ENCODE measurements at regions not wholly inside any gene's neighbourhood (a gene's known extent, or its start where the extent isn't known, plus 50 kb on each side); places are given as distances from the start of the nearest gene placed in this dataset.

DNA sequence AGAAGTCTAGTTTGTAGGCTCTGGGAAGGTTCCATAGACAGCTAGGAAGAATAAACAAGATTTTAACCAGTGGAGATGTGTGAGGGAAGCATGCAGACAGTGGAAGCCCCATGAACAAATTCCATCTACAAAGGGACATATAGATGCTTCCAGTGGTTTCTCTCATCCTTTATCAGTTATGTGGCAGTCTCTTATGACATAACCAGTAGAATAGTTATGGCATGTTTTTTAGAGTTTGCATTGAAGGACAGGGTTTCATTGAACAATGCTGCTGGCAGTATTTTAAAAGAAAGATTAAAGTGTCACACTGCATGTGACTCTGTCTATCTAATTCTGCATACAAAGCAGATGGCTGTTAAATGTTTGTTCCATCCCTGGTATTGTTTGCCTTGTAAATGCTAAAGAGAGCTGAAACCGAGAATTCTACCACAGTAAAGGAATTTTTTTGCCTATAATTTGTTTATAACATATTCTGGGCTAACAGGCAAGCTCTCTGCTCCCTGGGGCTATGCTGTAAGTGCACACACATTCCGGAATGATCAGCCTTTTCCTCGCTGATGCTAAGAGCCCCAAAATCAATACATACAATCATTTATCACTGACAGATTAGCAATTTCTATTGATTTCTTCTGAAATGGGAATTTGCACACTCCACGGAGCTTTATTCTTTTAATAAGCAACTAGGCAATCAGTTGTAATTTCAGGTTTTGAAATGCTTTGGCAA is 76.8 kb upstream of the PELI1 start:
- Histone ChIP-seq H3K27me3 (no peaks in the 10 kb centered on the region), H3K9ac (no peak overlapping the region), H3K4me1 (no peaks in the 10 kb centered on the region), H3K9me3 (no peaks in the 10 kb centered on the region), H3K27ac (no peak overlapping the region), H4K20me1 (no peaks in the 10 kb centered on the region), H3K36me3 (no peaks in the 10 kb centered on the region), H3K4me2 (no peak overlapping the region), H3K4me3 (no peak overlapping the region)
- no peak for TF ChIP-seq Cebpa-rat (IDR thresholded peaks at IDR 0.05)

DNA sequence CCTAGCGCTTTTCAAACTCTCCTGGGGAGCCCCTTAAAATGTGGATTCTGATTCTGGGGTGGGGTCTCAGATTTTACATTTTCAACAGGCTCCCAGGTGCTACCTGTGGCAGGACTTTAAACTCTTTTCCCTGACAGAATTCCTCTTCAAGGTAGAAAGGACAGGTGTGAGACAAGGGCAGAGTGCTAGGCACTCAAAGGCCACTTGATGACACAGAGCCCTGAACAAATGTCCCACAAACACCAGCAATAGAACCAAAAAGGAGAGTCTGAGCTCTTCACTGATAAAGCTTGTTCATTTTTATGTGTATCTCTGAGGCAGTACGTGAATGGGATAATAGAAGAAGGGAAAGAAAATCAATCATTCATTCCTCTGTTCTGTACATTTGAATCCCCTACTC is 77.7 kb upstream of the PELI1 start:
- H3K36me3 ChIP-seq, result no peaks in the 10 kb centered on the region
- H3K9ac ChIP-seq, result no peak overlapping the region
- H3K4me2 ChIP-seq, result no peak overlapping the region
- no peaks in the 10 kb centered on the region for H3K4me1 ChIP-seq
- no peak overlapping the region for H3K4me3 ChIP-seq
- no peaks in the 10 kb centered on the region for H3K9me3 ChIP-seq
- no peak overlapping the region for H3K27ac ChIP-seq
- no peaks in the 10 kb centered on the region for H3K27me3 ChIP-seq
- no peaks in the 10 kb centered on the region for H4K20me1 ChIP-seq
- TF ChIP-seq Cebpa-rat (IDR thresholded peaks at IDR 0.05), result no peak

DNA sequence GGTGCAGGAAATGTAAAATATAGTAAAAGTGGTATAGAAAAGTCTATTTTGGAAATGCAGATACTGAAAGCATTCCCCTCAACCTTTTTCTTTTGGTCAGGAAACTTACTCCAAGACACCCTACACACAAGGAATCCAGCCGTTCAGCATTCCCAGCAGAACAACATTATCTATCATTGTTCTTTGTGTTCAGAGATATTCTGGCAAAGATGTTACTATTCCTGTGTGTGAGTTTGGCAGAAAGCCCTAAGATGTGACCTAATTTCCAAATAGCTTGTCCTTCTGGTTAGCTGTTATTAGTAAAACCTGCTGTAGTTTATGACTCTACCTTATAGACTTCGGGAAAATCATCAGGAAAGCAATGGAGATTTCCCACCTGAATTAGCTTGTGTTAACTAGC is 78.1 kb upstream of the PELI1 start:
- H3K9ac ChIP-seq, result no peak overlapping the region
- no peak overlapping the region for H3K27ac ChIP-seq
- no peaks in the 10 kb centered on the region for H3K27me3 ChIP-seq
- H3K4me3 ChIP-seq, result no peak overlapping the region
- no peaks in the 10 kb centered on the region for H3K36me3 ChIP-seq
- no peaks in the 10 kb centered on the region for H3K4me1 ChIP-seq
- no peaks in the 10 kb centered on the region for H3K9me3 ChIP-seq
- no peak overlapping the region for H3K4me2 ChIP-seq
- H4K20me1 ChIP-seq, result no peaks in the 10 kb centered on the region
- no peak for TF ChIP-seq Cebpa-rat (IDR thresholded peaks at IDR 0.05)

DNA sequence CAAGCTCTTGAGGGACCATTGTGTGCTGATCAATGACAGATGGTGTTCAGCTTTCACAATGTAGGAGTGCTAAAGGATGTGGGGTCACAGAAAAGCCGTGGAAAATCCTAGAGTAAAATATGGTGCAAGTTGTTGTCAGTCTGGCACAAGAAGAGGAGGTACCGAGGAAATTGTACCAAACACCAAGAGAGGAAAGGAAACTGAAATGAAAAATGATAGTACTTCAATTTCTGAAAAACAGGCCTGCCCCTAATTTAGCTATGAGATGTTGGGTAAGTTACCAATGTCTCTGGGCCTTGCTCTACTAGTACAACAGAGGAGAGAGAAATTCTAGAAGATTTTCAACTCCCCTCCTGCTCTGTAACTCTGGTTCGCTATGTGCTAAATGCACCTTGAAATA is 78.8 kb upstream of the PELI1 start:
- Histone ChIP-seq H3K4me1 (peaks cover 5% of the 10 kb centered on the region), H3K36me3 (no peaks in the 10 kb centered on the region), H3K9ac (no peak overlapping the region), H3K27ac (no peak overlapping the region), H4K20me1 (no peaks in the 10 kb centered on the region), H3K9me3 (no peaks in the 10 kb centered on the region), H3K4me3 (no peak overlapping the region), H3K27me3 (no peaks in the 10 kb centered on the region), H3K4me2 (no peak overlapping the region)
- TF ChIP-seq Cebpa-rat (IDR thresholded peaks at IDR 0.05), result no peak

DNA sequence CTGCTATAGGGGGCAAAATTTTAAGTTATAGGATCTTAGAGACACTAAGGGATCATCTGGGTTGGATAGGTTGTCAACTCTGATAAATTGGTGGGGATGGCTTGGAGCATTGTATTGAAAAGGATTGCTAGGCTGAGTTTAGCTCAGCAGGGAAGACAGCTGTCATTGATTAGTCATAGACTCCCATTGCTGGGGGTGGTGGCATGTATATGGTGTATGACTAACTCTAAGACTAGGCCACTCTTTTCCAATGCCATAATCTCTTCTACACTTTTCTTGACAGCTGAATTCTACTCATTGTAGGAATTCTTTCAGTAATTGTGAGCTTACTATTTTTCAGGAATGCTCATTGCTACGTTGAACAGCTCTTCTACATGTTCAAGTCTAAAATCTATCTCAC is 81.3 kb upstream of the PELI1 start:
- Histone ChIP-seq H3K9me3 (no peaks in the 10 kb centered on the region), H3K36me3 (no peaks in the 10 kb centered on the region), H3K4me3 (no peak overlapping the region), H3K27me3 (no peaks in the 10 kb centered on the region), H3K27ac (no peak overlapping the region), H3K4me1 (peaks cover 16% of the 10 kb centered on the region), H4K20me1 (no peaks in the 10 kb centered on the region), H3K9ac (no peak overlapping the region), H3K4me2 (no peak overlapping the region)
- no peak for TF ChIP-seq Cebpa-rat (IDR thresholded peaks at IDR 0.05)

DNA sequence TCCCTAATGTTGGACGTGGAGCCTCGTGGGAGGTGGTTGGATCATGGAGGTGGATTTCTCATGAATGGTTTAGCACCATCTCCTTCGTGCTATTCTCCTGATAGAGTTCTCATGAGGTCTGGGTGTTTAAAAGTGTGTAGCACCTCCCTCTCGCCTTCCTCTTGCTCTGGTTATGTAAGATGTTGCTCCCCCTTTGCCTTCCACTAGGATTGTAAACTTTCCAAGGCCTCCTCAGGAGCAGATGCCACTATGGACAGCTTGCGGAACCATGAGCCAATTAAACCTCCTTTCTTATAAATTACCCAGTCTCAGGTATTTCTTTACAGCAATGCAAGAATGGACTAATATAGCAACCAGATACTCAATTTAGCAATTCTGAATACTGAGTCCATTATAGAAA is 82.4 kb upstream of the PELI1 start:
- TF ChIP-seq Cebpa-rat (IDR thresholded peaks at IDR 0.05), result no peak

DNA sequence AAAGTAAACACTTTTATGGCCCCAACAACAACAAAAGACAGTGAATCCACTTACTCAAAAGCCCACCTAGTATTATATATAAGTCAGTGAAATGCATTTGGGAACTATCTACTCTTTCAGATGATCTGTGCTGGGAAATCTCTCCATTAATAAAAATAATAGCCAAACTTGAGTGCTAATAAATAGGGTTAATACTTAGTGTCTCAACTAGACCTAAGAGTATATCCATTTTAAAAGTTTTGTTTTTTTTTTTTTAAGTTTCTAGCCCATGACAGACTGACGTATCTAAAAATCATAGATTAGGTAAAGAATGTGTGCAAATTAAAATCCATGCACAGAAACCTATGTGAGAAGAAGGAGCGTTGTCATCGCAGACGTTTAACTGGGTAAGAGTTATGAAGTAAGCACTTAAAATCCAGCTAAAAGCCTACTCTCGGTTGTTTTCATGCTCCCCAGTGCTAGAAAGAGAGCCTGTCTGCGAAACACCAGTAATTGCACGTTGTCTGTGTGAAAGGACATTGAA is 83.4 kb upstream of the PELI1 start:
- Histone ChIP-seq H3K9me3 (no peaks in the 10 kb centered on the region), H3K4me2 (peak overlapping the region; percentile 94), H3K9ac (peak overlapping the region; percentile 74), H3K4me3 (peak overlapping the region; percentile 62), H4K20me1 (no peaks in the 10 kb centered on the region), H3K4me1 (peaks cover 16% of the 10 kb centered on the region), H3K27me3 (no peaks in the 10 kb centered on the region), H3K36me3 (no peaks in the 10 kb centered on the region), H3K27ac (peak overlapping the region; percentile 73; the same call in 1 of the 2 replicates)
- no peak for TF ChIP-seq Cebpa-rat (IDR thresholded peaks at IDR 0.05)

More for the DNA sequence above, 82.4 kb upstream of the PELI1 start:
- H3K4me3 ChIP-seq, result no peak overlapping the region
- no peaks in the 10 kb centered on the region for H3K9me3 ChIP-seq
- H3K36me3 ChIP-seq, result no peaks in the 10 kb centered on the region
- no peak overlapping the region for H3K4me2 ChIP-seq
- no peaks in the 10 kb centered on the region for H4K20me1 ChIP-seq
- peaks cover 16% of the 10 kb centered on the region for H3K4me1 ChIP-seq
- no peak overlapping the region for H3K27ac ChIP-seq
- H3K9ac ChIP-seq, result no peak overlapping the region
- H3K27me3 ChIP-seq, result no peaks in the 10 kb centered on the region

DNA sequence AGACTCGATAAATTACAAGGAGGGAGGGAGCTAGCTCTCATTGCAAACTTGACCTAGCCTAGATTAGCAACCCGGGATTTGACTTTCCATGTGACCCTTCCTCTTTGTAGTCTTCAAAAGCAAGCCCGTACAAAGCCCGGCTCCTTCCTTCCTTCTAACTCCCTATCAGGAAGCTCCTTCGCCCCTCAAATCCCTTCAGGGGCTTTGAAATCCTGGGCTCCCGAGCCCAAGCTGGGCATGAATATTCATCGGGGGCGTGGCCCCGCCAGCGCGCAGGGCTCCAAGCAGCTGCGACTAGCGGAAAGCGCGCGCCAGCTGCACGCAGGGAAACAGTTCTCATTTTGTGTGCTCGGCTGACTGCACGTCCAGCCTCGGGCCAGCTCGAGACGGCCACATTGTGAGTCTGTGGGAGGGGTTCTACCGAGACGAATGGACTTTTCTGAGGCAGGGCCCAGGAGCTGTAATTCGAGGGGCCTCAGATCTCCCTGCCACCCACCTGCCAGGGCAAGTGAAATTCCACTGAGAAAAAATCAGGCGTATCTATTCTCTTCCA is 84.0 kb upstream of the PELI1 start:
- H3K27me3 ChIP-seq, result no peaks in the 10 kb centered on the region
- H3K4me3 ChIP-seq, result peak overlapping the region; percentile 62
- H3K4me1 ChIP-seq, result peaks cover 16% of the 10 kb centered on the region
- H3K36me3 ChIP-seq, result no peaks in the 10 kb centered on the region
- H3K27ac ChIP-seq, result peak overlapping the region; percentile 73
- no peaks in the 10 kb centered on the region for H3K9me3 ChIP-seq
- H3K4me2 ChIP-seq, result peak overlapping the region; percentile 94
- no peaks in the 10 kb centered on the region for H4K20me1 ChIP-seq
- TF ChIP-seq Cebpa-rat (IDR thresholded peaks at IDR 0.05), result no peak
- H3K9ac ChIP-seq, result peak overlapping the region; percentile 74

DNA sequence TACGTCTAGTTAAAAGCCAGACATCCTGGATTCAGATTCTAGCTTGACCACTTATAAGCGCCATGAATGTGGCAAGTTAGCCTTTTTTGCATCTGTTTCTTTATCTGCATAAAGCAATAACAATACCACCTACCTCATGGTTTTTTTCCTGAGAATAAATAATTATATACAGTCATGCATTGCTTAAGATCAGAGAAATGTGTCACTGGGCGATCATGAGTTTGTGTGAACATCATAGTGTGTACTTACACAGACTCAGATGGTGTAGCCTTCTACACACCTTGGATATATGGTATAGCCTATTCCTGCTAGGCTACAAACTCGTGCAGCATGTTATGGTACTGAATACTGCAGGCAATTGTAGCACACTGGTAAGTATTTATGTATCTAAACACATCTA is 84.7 kb upstream of the PELI1 start:
- Histone ChIP-seq H3K27me3 (no peaks in the 10 kb centered on the region), H3K27ac (peak overlapping the region; percentile 73; the same call in 1 of the 2 replicates), H4K20me1 (no peaks in the 10 kb centered on the region), H3K4me1 (peaks cover 16% of the 10 kb centered on the region), H3K36me3 (no peaks in the 10 kb centered on the region), H3K4me3 (peak overlapping the region; percentile 62), H3K9me3 (no peaks in the 10 kb centered on the region), H3K9ac (peak overlapping the region; percentile 74; the same call in 1 of the 2 replicates), H3K4me2 (peak overlapping the region; percentile 94)
- TF ChIP-seq Cebpa-rat (IDR thresholded peaks at IDR 0.05), result no peak

DNA sequence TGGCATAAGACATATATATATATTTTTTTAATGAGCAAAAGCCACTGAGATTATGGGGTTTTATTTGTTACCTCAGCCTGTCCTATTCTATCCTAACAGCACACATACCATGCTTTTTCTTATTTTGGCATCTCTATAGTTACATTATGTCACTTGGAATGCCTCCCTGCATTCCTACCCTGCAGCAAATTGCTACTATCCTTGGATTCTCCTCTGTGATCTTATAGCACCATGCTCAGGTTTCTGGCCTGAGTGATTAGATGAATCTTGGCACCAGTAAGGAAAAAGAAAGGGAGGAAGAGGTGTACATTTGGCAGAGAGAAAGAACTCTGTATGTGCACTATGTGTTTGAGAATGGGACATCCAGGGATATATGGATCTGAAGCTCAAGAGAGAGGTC is 86.3 kb upstream of the PELI1 start:
- no peaks in the 10 kb centered on the region for H4K20me1 ChIP-seq
- peaks cover 21% of the 10 kb centered on the region for H3K4me1 ChIP-seq
- H3K4me2 ChIP-seq, result no peak overlapping the region
- no peak overlapping the region for H3K9ac ChIP-seq
- no peak overlapping the region for H3K27ac ChIP-seq
- no peak overlapping the region for H3K4me3 ChIP-seq
- no peaks in the 10 kb centered on the region for H3K9me3 ChIP-seq
- no peak for TF ChIP-seq Cebpa-rat (IDR thresholded peaks at IDR 0.05)
- no peaks in the 10 kb centered on the region for H3K27me3 ChIP-seq
- no peaks in the 10 kb centered on the region for H3K36me3 ChIP-seq

Data from BLaER1 (cell line).